H9 (cell line): ENCODE measurements at regions not wholly inside any gene's neighbourhood (a gene's known extent, or its start where the extent isn't known, plus 50 kb on each side); places are given as distances from the start of the nearest gene placed in this dataset.
"Not testable (repeated sequence)": the region's sequence is repeated elsewhere in the genome, so short reads cannot be mapped to it uniquely, and the experiment has no call there.

Experiments
- DNase-seq: peaks from one replicate; pipeline ENCODE4 v3.0.0-alpha.2; 2017
- H2AFZ ChIP-seq: one replicate; pipeline ENCODE4 v1.6.1; 2013; ENCODE audit warnings: mild to moderate bottlenecking, low read length, control low read depth, moderate library complexity
- H2AK5ac ChIP-seq: 2 replicates; pipeline ENCODE4 v1.6.1; 2013; ENCODE audit warnings: low read length, control low read depth, mixed read lengths; ENCODE audit not compliant: insufficient read length
- H2BK120ac ChIP-seq: one replicate; pipeline ENCODE4 v1.6.1; 2013; ENCODE audit warnings: low read depth, mild to moderate bottlenecking, low read length, control low read depth, inconsistent platforms; ENCODE audit not compliant: poor library complexity, severe bottlenecking
- H2BK12ac ChIP-seq: 2 replicates; pipeline ENCODE4 v1.6.1; 2013; ENCODE audit warnings: low read length, control low read depth, mixed read lengths, low read depth; ENCODE audit not compliant: insufficient read length
- H2BK15ac ChIP-seq: 2 replicates; pipeline ENCODE4 v1.6.1; 2013; ENCODE audit warnings: low read depth, low read length, control low read depth
- H2BK20ac ChIP-seq: one replicate; pipeline ENCODE4 v1.6.1; 2013; ENCODE audit warnings: low read depth, mild to moderate bottlenecking, low read length, control low read depth, inconsistent platforms; ENCODE audit not compliant: poor library complexity, severe bottlenecking
- H2BK5ac ChIP-seq: 2 replicates; pipeline ENCODE4 v1.6.1; 2013; ENCODE audit warnings: low read length, control low read depth, mixed read lengths; ENCODE audit not compliant: insufficient read length
- H3K14ac ChIP-seq: 2 replicates; pipeline ENCODE4 v1.6.1; 2013; ENCODE audit warnings: low read length, control low read depth; ENCODE audit not compliant: insufficient read depth
- H3K18ac ChIP-seq: 2 replicates; pipeline ENCODE4 v1.6.1; 2013; ENCODE audit warnings: low read depth, mild to moderate bottlenecking, mixed read lengths, low read length, control low read depth; ENCODE audit not compliant: insufficient read length
- H3K23ac ChIP-seq: 2 replicates; pipeline ENCODE4 v1.6.1; 2013; ENCODE audit warnings: low read length, control low read depth, mixed read lengths, low read depth; ENCODE audit not compliant: insufficient read length
- H3K23me2 ChIP-seq: 2 replicates; pipeline ENCODE4 v1.6.1; 2013; ENCODE audit warnings: low read depth, mild to moderate bottlenecking, mixed read lengths, low read length, control low read depth; ENCODE audit not compliant: insufficient read length, poor library complexity, severe bottlenecking
- H3K27ac ChIP-seq: 2 replicates; pipeline ENCODE4 v1.5.1; 2013; ENCODE audit warnings: low read length, control low read depth, mixed read lengths, low read depth; ENCODE audit not compliant: insufficient read length
- H3K27me3 ChIP-seq: 2 replicates; pipeline ENCODE4 v1.6.1; 2013; ENCODE audit warnings: low read length, control low read depth, inconsistent platforms; ENCODE audit not compliant: insufficient read depth
- H3K4ac ChIP-seq: 2 replicates; pipeline ENCODE4 v1.6.1; 2013; ENCODE audit warnings: low read depth, mild to moderate bottlenecking, control low read depth, inconsistent platforms, low read length, moderate library complexity
- H3K4me1 ChIP-seq: 2 replicates; pipeline ENCODE4 v1.6.1; 2013; ENCODE audit warnings: low read length, control low read depth, inconsistent platforms; ENCODE audit not compliant: insufficient read depth
- H3K4me2 ChIP-seq: 2 replicates; pipeline ENCODE4 v1.6.1; 2013; ENCODE audit warnings: low read length, control low read depth, mixed read lengths; ENCODE audit not compliant: insufficient read length, insufficient read depth
- H3K56ac ChIP-seq: 2 replicates; pipeline ENCODE4 v1.6.1; 2013; ENCODE audit warnings: low read depth, mild to moderate bottlenecking, mixed read lengths, low read length, control low read depth; ENCODE audit not compliant: insufficient read length
- H3K79me1 ChIP-seq: 2 replicates; pipeline ENCODE4 v1.6.1; 2013; ENCODE audit warnings: low read depth, mild to moderate bottlenecking, moderate library complexity, low read length, control low read depth, inconsistent platforms; ENCODE audit not compliant: insufficient read depth, poor library complexity, severe bottlenecking
- H3K79me2 ChIP-seq: 2 replicates; pipeline ENCODE4 v1.6.1; 2013; ENCODE audit warnings: low read length, control low read depth, inconsistent platforms; ENCODE audit not compliant: insufficient read depth
- H3K9ac ChIP-seq: 2 replicates; pipeline ENCODE4 v1.6.1; 2013; ENCODE audit warnings: low read length, control low read depth, mixed read lengths; ENCODE audit not compliant: insufficient read length; ENCODE audit errors: extremely low read depth
- H3K9me3 ChIP-seq: one replicate; pipeline ENCODE4 v1.6.1; 2013; ENCODE audit warnings: low read depth, low read length, inconsistent platforms; ENCODE audit not compliant: control insufficient read depth
- H3T11ph ChIP-seq: one replicate; pipeline ENCODE4 v1.6.1; 2013; ENCODE audit warnings: mild to moderate bottlenecking, low read length, control low read depth, inconsistent platforms
- H4K20me1 ChIP-seq: one replicate; pipeline ENCODE4 v1.6.1; 2013; ENCODE audit not compliant: control insufficient read depth, insufficient read length, insufficient read depth
- H4K5ac ChIP-seq: 2 replicates; pipeline ENCODE4 v1.6.1; 2013; ENCODE audit warnings: low read depth, mild to moderate bottlenecking, mixed read lengths, low read length, control low read depth; ENCODE audit not compliant: insufficient read length
- H4K8ac ChIP-seq: replicated peaks from 2 replicates; pipeline ENCODE4 v1.6.1; 2013; ENCODE audit warnings: low read length, control low read depth, mixed read lengths, low read depth; ENCODE audit not compliant: insufficient read length
- H4K91ac ChIP-seq: 2 replicates; pipeline ENCODE4 v1.6.1; 2013; ENCODE audit warnings: low read depth, mild to moderate bottlenecking, moderate library complexity, mixed read lengths, low read length, control low read depth; ENCODE audit not compliant: insufficient read length
- H3K27ac Mint-ChIP-seq, 3 experiments: 2 replicates in 2 of 3; 3 replicates in 1 of 3; pipeline ENCODE4 v1.8.0; 2020 to 2021; ENCODE audit warnings: mixed read lengths in 3 of 3, mild to moderate bottlenecking in 1 of 3, moderate library complexity in 1 of 3
- H3K27me3 Mint-ChIP-seq: 2 replicates; pipeline ENCODE4 v1.8.0; 2021; ENCODE audit warnings: low read depth, mild to moderate bottlenecking, moderate library complexity, mixed read lengths
- H3K36me3 Mint-ChIP-seq, 3 experiments: 2 replicates in 2 of 3; 3 replicates in 1 of 3; pipeline ENCODE4 v1.8.0; 2020 to 2021; ENCODE audit warnings: low read depth in 3 of 3, mixed read lengths in 3 of 3; ENCODE audit not compliant: insufficient read depth in 1 of 3
- H3K4me1 Mint-ChIP-seq, 2 experiments: 2 replicates each; pipeline ENCODE4 v1.8.0; 2020; ENCODE audit warnings: mixed read lengths in 2 of 2
- H3K4me3 Mint-ChIP-seq, 2 experiments: 2 replicates in 1 of 2; 3 replicates in 1 of 2; pipeline ENCODE4 v1.8.0; 2020 to 2021; ENCODE audit warnings: mild to moderate bottlenecking in 2 of 2, mixed read lengths in 2 of 2, moderate library complexity in 1 of 2
- H3K9me3 Mint-ChIP-seq, 2 experiments: 2 replicates in 1 of 2; 3 replicates in 1 of 2; pipeline ENCODE4 v1.8.0; 2020; ENCODE audit warnings: mild to moderate bottlenecking in 2 of 2, mixed read lengths in 2 of 2, moderate library complexity in 1 of 2
- WGBS: extraction: QIAGEN DNeasy Blood & Tissue Kit; methylation state at CpG from one replicate; pipeline ENCODE4 v1.1.7; 2013; ENCODE audit warnings: missing lambda C conversion rate, low lambda C conversion rate, mixed read lengths; ENCODE audit not compliant: insufficient read length; ENCODE audit errors: extremely low coverage; 5-methylcytosine and 5-hydroxymethylcytosine counted together

DNA sequence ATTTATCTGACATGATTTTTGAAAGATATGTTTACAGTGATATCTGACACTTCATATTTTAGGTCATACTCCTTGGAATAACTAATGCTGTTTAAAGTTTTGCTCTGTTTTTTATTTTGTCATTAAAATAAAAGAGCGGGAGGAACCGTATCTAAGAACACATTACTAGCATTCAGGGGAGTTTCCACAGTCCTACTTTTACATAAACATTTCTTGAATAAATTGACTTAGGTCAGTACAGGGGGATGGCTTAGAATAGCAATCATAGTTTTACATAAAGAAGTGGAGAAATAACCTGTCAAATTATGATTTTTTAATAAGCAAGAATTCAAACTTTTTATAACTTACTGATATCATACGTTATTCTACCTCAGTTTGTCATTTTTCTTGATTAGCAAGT, 123.1 kb upstream of the PRSS12 start:
- not testable (repeated sequence) for H3K27ac Mint-ChIP-seq, H2BK15ac ChIP-seq, H4K91ac ChIP-seq, H3K18ac ChIP-seq, H4K20me1 ChIP-seq, H3K56ac ChIP-seq, H4K5ac ChIP-seq, H3K4me1 ChIP-seq, DNase-seq, H2BK12ac ChIP-seq, H3K4ac ChIP-seq, H3K79me2 ChIP-seq, H4K8ac ChIP-seq, H3K4me3 Mint-ChIP-seq, H3K14ac ChIP-seq, H3K4me2 ChIP-seq, H3K9me3 ChIP-seq, H2BK5ac ChIP-seq, H2AK5ac ChIP-seq, H3K79me1 ChIP-seq, H3K23ac ChIP-seq, H3T11ph ChIP-seq, H3K27me3 ChIP-seq, H3K9me3 Mint-ChIP-seq, H2AFZ ChIP-seq, H2BK120ac ChIP-seq, H3K27ac ChIP-seq, H3K9ac ChIP-seq, H3K4me1 Mint-ChIP-seq, H3K36me3 Mint-ChIP-seq, H3K27me3 Mint-ChIP-seq, H3K23me2 ChIP-seq, H2BK20ac ChIP-seq
- no CpG with 5 or more reads among the region's 3 CpGs for WGBS

DNA sequence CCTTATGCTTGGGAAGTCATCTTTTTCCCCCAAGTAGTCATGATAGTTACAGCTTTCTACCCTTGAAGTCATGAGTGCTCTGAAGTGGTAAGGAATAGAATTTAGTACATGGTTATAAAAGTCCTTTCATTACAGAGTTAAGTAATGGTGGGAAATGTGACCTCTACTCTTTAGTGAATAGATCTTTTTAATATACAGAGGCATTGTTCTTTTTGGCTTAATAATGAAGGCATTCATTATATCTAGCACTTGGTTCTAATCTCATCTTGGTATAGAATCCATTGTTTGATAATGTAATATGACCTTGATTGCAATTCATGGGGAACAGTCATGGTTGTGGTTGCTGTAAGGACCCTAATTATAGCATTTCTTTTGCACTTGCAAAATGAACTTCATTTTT, 125.0 kb upstream of the PRSS12 start:
- H3K18ac ChIP-seq, H2BK120ac ChIP-seq, H3K4me1 Mint-ChIP-seq, H4K5ac ChIP-seq, H3K36me3 Mint-ChIP-seq, H3T11ph ChIP-seq, H2BK12ac ChIP-seq, H2AFZ ChIP-seq, H4K8ac ChIP-seq, H3K4ac ChIP-seq, H3K4me2 ChIP-seq, H3K9me3 ChIP-seq, H3K27me3 Mint-ChIP-seq, H3K9me3 Mint-ChIP-seq, H2BK5ac ChIP-seq, DNase-seq, H3K14ac ChIP-seq, H3K79me2 ChIP-seq, H2BK15ac ChIP-seq, H3K27ac Mint-ChIP-seq, H2AK5ac ChIP-seq, H3K23me2 ChIP-seq, H4K91ac ChIP-seq, H3K56ac ChIP-seq, H3K23ac ChIP-seq, H3K4me3 Mint-ChIP-seq, H2BK20ac ChIP-seq, H3K79me1 ChIP-seq, H3K27me3 ChIP-seq, H3K27ac ChIP-seq, H4K20me1 ChIP-seq, H3K4me1 ChIP-seq, H3K9ac ChIP-seq: not testable (repeated sequence)
